ENCODE measurements at regions not wholly inside any gene's neighbourhood (a gene's known extent, or its start where the extent isn't known, plus 50 kb on each side); places are given as distances from the start of the nearest gene placed in this dataset.

DNA sequence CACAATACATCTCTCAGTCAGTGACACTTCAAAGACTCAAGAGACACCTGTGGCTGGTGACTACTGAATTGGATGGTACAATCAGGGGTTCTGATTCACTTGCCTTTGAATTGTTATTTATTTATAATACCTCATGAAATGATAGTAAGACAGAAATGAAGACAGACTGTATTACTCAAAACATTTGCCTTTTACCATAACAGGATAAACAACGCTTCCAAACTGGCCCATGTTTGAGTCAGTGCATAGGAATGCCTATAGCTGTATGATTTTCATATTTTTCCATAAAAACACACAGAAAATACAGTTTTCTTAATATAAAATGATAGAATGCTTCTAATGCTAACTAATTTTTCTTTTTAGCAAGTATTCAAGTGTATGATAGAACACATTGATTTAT lies 59.5 kb upstream of the FGF14 start:
- intact Hi-C loops (cut with DNase I; ENCODE audit: low total_unique reads): no loop called here

DNA sequence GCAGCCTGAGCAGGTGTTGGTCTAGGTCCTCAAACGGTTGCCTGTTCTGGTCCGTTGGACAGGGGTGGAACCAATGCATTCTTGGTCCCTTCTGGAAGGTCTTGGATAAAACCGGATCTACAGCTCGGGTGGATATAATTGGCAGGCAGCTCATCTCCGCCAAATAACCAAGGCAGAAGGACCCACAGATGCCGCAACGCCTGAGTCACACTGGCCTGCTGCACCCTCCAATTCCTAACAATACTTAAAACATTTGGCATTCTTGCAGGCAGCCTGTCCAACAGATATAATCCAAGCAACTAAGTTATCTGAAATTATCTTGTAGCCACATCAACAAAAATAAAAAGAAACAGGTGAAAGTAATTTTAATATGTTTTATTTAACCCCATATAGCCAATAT lies 59.0 kb upstream of the FGF14 start:
- H3K4me1 ChIP-seq: no peaks in the 10 kb centered on the region
- no peak for TF ChIP-seq POLR2A (IDR thresholded peaks at IDR 0.05)
- TF ChIP-seq, protein P1, sequence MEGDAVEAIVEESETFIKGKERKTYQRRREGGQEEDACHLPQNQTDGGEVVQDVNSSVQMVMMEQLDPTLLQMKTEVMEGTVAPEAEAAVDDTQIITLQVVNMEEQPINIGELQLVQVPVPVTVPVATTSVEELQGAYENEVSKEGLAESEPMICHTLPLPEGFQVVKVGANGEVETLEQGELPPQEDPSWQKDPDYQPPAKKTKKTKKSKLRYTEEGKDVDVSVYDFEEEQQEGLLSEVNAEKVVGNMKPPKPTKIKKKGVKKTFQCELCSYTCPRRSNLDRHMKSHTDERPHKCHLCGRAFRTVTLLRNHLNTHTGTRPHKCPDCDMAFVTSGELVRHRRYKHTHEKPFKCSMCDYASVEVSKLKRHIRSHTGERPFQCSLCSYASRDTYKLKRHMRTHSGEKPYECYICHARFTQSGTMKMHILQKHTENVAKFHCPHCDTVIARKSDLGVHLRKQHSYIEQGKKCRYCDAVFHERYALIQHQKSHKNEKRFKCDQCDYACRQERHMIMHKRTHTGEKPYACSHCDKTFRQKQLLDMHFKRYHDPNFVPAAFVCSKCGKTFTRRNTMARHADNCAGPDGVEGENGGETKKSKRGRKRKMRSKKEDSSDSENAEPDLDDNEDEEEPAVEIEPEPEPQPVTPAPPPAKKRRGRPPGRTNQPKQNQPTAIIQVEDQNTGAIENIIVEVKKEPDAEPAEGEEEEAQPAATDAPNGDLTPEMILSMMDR (IDR thresholded peaks at IDR 0.05): no peak
- TF ChIP-seq POLR2AphosphoS5 (IDR thresholded peaks at IDR 0.05): no peak
- no peaks in the 10 kb centered on the region for H3K9me3 ChIP-seq
- H3K36me3 ChIP-seq: no peaks in the 10 kb centered on the region
- H3K27ac ChIP-seq: no peak overlapping the region
- no peak overlapping the region for H3K4me3 ChIP-seq
- intact Hi-C loops (cut with DNase I; ENCODE audit: low total_unique reads): no loop called here
- no peak for DNase-seq (ENCODE audit: low spot score in 2 of 2)
- no peaks in the 10 kb centered on the region for H3K27me3 ChIP-seq

More for the DNA sequence above, 59.5 kb upstream of the FGF14 start:
- no peak overlapping the region for H3K4me3 ChIP-seq
- no peak for DNase-seq (ENCODE audit: low spot score in 2 of 2)
- H3K36me3 ChIP-seq: no peaks in the 10 kb centered on the region
- no peaks in the 10 kb centered on the region for H3K4me1 ChIP-seq
- H3K27ac ChIP-seq: no peak overlapping the region
- no peaks in the 10 kb centered on the region for H3K27me3 ChIP-seq
- no peaks in the 10 kb centered on the region for H3K9me3 ChIP-seq
- no peak for TF ChIP-seq POLR2AphosphoS5 (IDR thresholded peaks at IDR 0.05)

DNA sequence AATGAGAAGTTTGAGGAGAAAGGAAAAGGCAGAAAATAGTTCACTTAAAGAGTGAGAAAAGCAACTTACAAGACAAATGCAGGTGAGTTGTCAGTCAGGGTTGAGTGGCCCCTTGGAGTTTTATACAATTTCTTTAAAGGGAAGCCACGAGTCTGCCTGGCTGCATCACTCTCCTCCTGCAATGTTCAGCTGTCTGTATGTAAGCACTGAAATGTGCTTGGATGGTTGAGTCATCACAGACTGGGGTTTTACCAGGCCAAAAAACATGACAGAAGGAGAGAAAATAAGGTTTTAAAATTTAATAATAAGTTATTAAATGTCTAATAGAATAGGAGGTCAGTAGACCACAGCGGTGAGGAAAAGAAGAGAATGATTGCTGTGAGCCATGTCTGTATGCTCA lies 51.0 kb upstream of the FGF14 start:
- H3K9me3 ChIP-seq: no peaks in the 10 kb centered on the region
- DNase-seq (ENCODE audit: low spot score in 2 of 2): no peak
- H3K4me3 ChIP-seq: no peak overlapping the region
- H3K27ac ChIP-seq: no peak overlapping the region
- intact Hi-C loops (cut with DNase I; ENCODE audit: low total_unique reads): no loop called here
- no peaks in the 10 kb centered on the region for H3K27me3 ChIP-seq
- no peaks in the 10 kb centered on the region for H3K36me3 ChIP-seq
- no peaks in the 10 kb centered on the region for H3K4me1 ChIP-seq
- TF ChIP-seq, protein P1 (IDR thresholded peaks at IDR 0.05): no peak
- TF ChIP-seq POLR2AphosphoS5 (IDR thresholded peaks at IDR 0.05): no peak
- no peak for TF ChIP-seq POLR2A (IDR thresholded peaks at IDR 0.05)

Data from breast epithelium (tissue), 4 donors.